ENCODE measurements at regions not wholly inside any gene's neighbourhood (a gene's known extent, or its start where the extent isn't known, plus 50 kb on each side); places are given as distances from the start of the nearest gene placed in this dataset.

- H3F3A ChIP-seq (ENCODE audit: low read depth), result peaks cover 6% of the 10 kb centered on the region
- no peak overlapping the region for H3K27ac ChIP-seq
- no peaks in the 10 kb centered on the region for H3K36me3 ChIP-seq
- H3K27me3 ChIP-seq, result no peaks in the 10 kb centered on the region
- H3K27ac Mint-ChIP-seq, result no peak overlapping the region
- TF ChIP-seq EZH2phosphoT487 (IDR thresholded peaks at IDR 0.05) (no peak), EZH2 (IDR thresholded peaks at IDR 0.05) (no peak), CTCF (IDR thresholded peaks at IDR 0.05) (no peak)
- peaks cover 2% of the 10 kb centered on the region for H3K36me3 Mint-ChIP-seq
- peaks cover 13% of the 10 kb centered on the region for H3K4me1 ChIP-seq
- H4K20me1 ChIP-seq (ENCODE audit: low read depth), result no peaks in the 10 kb centered on the region
- no peak overlapping the region for H3K4me2 ChIP-seq
- H3K4me1 Mint-ChIP-seq, result peaks cover 9% of the 10 kb centered on the region
- no peak overlapping the region for H3K9ac ChIP-seq
- DNase-seq (ENCODE audit: low spot score), result no peak
- H3K9me3 Mint-ChIP-seq, result peaks cover 12% of the 10 kb centered on the region
- no peak overlapping the region for H3K4me3 Mint-ChIP-seq
- H2AFZ ChIP-seq (replicated peaks), result no peak overlapping the region
- H3K4me3 ChIP-seq, result no peak overlapping the region
- H3K9me3 ChIP-seq (ENCODE audit: low read depth), result no peaks in the 10 kb centered on the region
- H3K27me3 Mint-ChIP-seq (ENCODE audit: insufficient read depth, low read depth), result no peaks in the 10 kb centered on the region
- H3K79me2 ChIP-seq (ENCODE audit: low read depth), result no peaks in the 10 kb centered on the region
Measured at GRCh38 chr13:68719815-68720214, 1387.8 kb upstream of the ATXN8OS start.

- no peaks in the 10 kb centered on the region for H3K79me2 ChIP-seq (ENCODE audit: low read depth)
- Mint-ChIP-seq H3K27ac (peak overlapping the region; percentile 97), H3K9me3 (peaks cover 7% of the 10 kb centered on the region), H3K4me1 (peaks cover 30% of the 10 kb centered on the region), H3K27me3 (ENCODE audit: insufficient read depth, low read depth) (no peaks in the 10 kb centered on the region), H3K4me3 (no peak overlapping the region), H3K36me3 (no peaks in the 10 kb centered on the region)
- H3F3A ChIP-seq (ENCODE audit: low read depth), result peaks cover 24% of the 10 kb centered on the region
- H3K27ac ChIP-seq, result peak overlapping the region; percentile 97
- no peak overlapping the region for H2AFZ ChIP-seq (replicated peaks)
- peak overlapping the region; percentile 73 for H3K4me2 ChIP-seq
- no peak for DNase-seq (ENCODE audit: low spot score)
- H3K4me3 ChIP-seq, result no peak overlapping the region
- no peak overlapping the region for H3K9ac ChIP-seq
- H3K4me1 ChIP-seq, result peaks cover 36% of the 10 kb centered on the region
- H3K36me3 ChIP-seq, result no peaks in the 10 kb centered on the region
- H4K20me1 ChIP-seq (ENCODE audit: low read depth), result no peaks in the 10 kb centered on the region
- H3K9me3 ChIP-seq (ENCODE audit: low read depth), result no peaks in the 10 kb centered on the region
- no peaks in the 10 kb centered on the region for H3K27me3 ChIP-seq
- TF ChIP-seq CTCF (IDR thresholded peaks at IDR 0.05) (no peak), EZH2phosphoT487 (IDR thresholded peaks at IDR 0.05) (no peak), EZH2 (IDR thresholded peaks at IDR 0.05) (no peak)
Measured at GRCh38 chr13:68715651-68716050, 1392.0 kb upstream of the ATXN8OS start.

GRCh38 chr13:68714292-68714691, 1393.3 kb upstream of the ATXN8OS start:
- peaks cover 4% of the 10 kb centered on the region for H3K9me3 Mint-ChIP-seq
- Histone ChIP-seq H3K4me3 (peak overlapping the region; percentile 1), H3K9ac (peak overlapping the region; percentile 24), H3K4me1 (peaks cover 36% of the 10 kb centered on the region), H2AFZ (replicated peaks) (no peak overlapping the region), H4K20me1 (ENCODE audit: low read depth) (no peaks in the 10 kb centered on the region), H3K4me2 (peak overlapping the region; percentile 73), H3K27me3 (no peaks in the 10 kb centered on the region), H3K9me3 (ENCODE audit: low read depth) (no peaks in the 10 kb centered on the region), H3K27ac (peak overlapping the region; percentile 97), H3F3A (ENCODE audit: low read depth) (peaks cover 24% of the 10 kb centered on the region), H3K79me2 (ENCODE audit: low read depth) (no peaks in the 10 kb centered on the region), H3K36me3 (no peaks in the 10 kb centered on the region)
- DNase-seq (ENCODE audit: low spot score), result peak; percentile 59
- H3K4me1 Mint-ChIP-seq, result peaks cover 30% of the 10 kb centered on the region
- no peaks in the 10 kb centered on the region for H3K27me3 Mint-ChIP-seq (ENCODE audit: insufficient read depth, low read depth)
- TF ChIP-seq CTCF (IDR thresholded peaks at IDR 0.05), result no peak
- no peak for TF ChIP-seq EZH2 (IDR thresholded peaks at IDR 0.05)
- TF ChIP-seq EZH2phosphoT487 (IDR thresholded peaks at IDR 0.05), result no peak
- no peaks in the 10 kb centered on the region for H3K36me3 Mint-ChIP-seq
- H3K4me3 Mint-ChIP-seq, result no peak overlapping the region
- H3K27ac Mint-ChIP-seq, result peak overlapping the region; percentile 97

All from neural progenitor cell (in vitro differentiated cells).